ENCODE measurements at regions not wholly inside any gene's neighbourhood (a gene's known extent, or its start where the extent isn't known, plus 50 kb on each side); places are given as distances from the start of the nearest gene placed in this dataset.

- TF ChIP-seq YY1 (IDR thresholded peaks at IDR 0.05; ENCODE audit: insufficient read depth, insufficient read length) (no peak), SUZ12 (IDR thresholded peaks at IDR 0.05; ENCODE audit: extremely low read depth, insufficient read depth, insufficient read length) (no peak), ZNF274 (IDR thresholded peaks at IDR 0.05; ENCODE audit: low read depth, low read length) (no peak)
Measured at GRCh38 chr2:21642647-21643046, 518.9 kb downstream of the TDRD15 start.
